ENCODE measurements at regions not wholly inside any gene's neighbourhood (a gene's known extent, or its start where the extent isn't known, plus 50 kb on each side); places are given as distances from the start of the nearest gene placed in this dataset.

- no peaks in the 10 kb centered on the region for H3K9me3 ChIP-seq (ENCODE audit: insufficient read depth, low read depth, low read length)
- H3K4me2 ChIP-seq (ENCODE audit: low read depth, low read length, poor library complexity, severe bottlenecking) = no peak overlapping the region
- no peak for TF ChIP-seq CTCF (conservative IDR thresholded peaks at IDR 0.05; ENCODE audit: low read length)
- no peak for TF ChIP-seq EZH2phosphoT487 (IDR thresholded peaks at IDR 0.05; ENCODE audit: borderline replicate concordance)
- no peaks in the 10 kb centered on the region for H3K27me3 ChIP-seq (ENCODE audit: insufficient read depth, low read length, poor library complexity, severe bottlenecking)
- H3K4me3 ChIP-seq (ENCODE audit: low read length, poor library complexity, severe bottlenecking) = no peak overlapping the region
- H3K9ac ChIP-seq (ENCODE audit: low read depth, low read length, poor library complexity, severe bottlenecking) = no peak overlapping the region
- no peaks in the 10 kb centered on the region for H4K20me1 ChIP-seq (ENCODE audit: insufficient read depth, low read length, poor library complexity, severe bottlenecking)
- H3K9me2 ChIP-seq (replicated peaks; ENCODE audit: low read depth, low read length) = no peaks in the 10 kb centered on the region
- no peaks in the 10 kb centered on the region for H3K79me2 ChIP-seq (ENCODE audit: insufficient read depth, low read length)
- H2AFZ ChIP-seq (ENCODE audit: low read length) = no peak overlapping the region
- H3K36me3 ChIP-seq (ENCODE audit: insufficient read depth, low read length) = no peaks in the 10 kb centered on the region
- H3K4me1 ChIP-seq (ENCODE audit: insufficient read depth, low read length, poor library complexity, severe bottlenecking) = no peaks in the 10 kb centered on the region
- H3F3A ChIP-seq (ENCODE audit: low read depth) = no peaks in the 10 kb centered on the region
Observed at GRCh38 chr14:65153101-65153500, 50.8 kb upstream of the MAX start.

- TF ChIP-seq EZH2phosphoT487 (IDR thresholded peaks at IDR 0.05; ENCODE audit: borderline replicate concordance) (no peak), CTCF (conservative IDR thresholded peaks at IDR 0.05; ENCODE audit: low read length) (no peak)
- H3K9me3 ChIP-seq (ENCODE audit: insufficient read depth, low read depth, low read length) = no peaks in the 10 kb centered on the region
- no peak overlapping the region for H3K9ac ChIP-seq (ENCODE audit: low read depth, low read length, poor library complexity, severe bottlenecking)
- H4K20me1 ChIP-seq (ENCODE audit: insufficient read depth, low read length, poor library complexity, severe bottlenecking) = no peaks in the 10 kb centered on the region
- no peaks in the 10 kb centered on the region for H3K9me2 ChIP-seq (replicated peaks; ENCODE audit: low read depth, low read length)
- no peaks in the 10 kb centered on the region for H3K27me3 ChIP-seq (ENCODE audit: insufficient read depth, low read length, poor library complexity, severe bottlenecking)
- H2AFZ ChIP-seq (ENCODE audit: low read length) = no peak overlapping the region
- no peak overlapping the region for H3K4me3 ChIP-seq (ENCODE audit: low read length, poor library complexity, severe bottlenecking)
- no peaks in the 10 kb centered on the region for H3K36me3 ChIP-seq (ENCODE audit: insufficient read depth, low read length)
- H3F3A ChIP-seq (ENCODE audit: low read depth) = no peaks in the 10 kb centered on the region
- H3K4me1 ChIP-seq (ENCODE audit: insufficient read depth, low read length, poor library complexity, severe bottlenecking) = no peaks in the 10 kb centered on the region
- H3K79me2 ChIP-seq (ENCODE audit: insufficient read depth, low read length) = no peaks in the 10 kb centered on the region
- no peak overlapping the region for H3K4me2 ChIP-seq (ENCODE audit: low read depth, low read length, poor library complexity, severe bottlenecking)
Observed at GRCh38 chr14:65156568-65157366, 54.5 kb upstream of the MAX start.

GRCh38 chr14:65159281-65160062 is 57.2 kb upstream of the MAX start:
- Histone ChIP-seq H3K9ac (ENCODE audit: low read depth, low read length, poor library complexity, severe bottlenecking) (no peak overlapping the region), H3K4me3 (ENCODE audit: low read length, poor library complexity, severe bottlenecking) (no peak overlapping the region), H3K79me2 (ENCODE audit: insufficient read depth, low read length) (no peaks in the 10 kb centered on the region), H3K9me3 (ENCODE audit: insufficient read depth, low read depth, low read length) (no peaks in the 10 kb centered on the region), H4K20me1 (ENCODE audit: insufficient read depth, low read length, poor library complexity, severe bottlenecking) (no peaks in the 10 kb centered on the region), H3F3A (ENCODE audit: low read depth) (no peaks in the 10 kb centered on the region), H3K4me1 (ENCODE audit: insufficient read depth, low read length, poor library complexity, severe bottlenecking) (no peaks in the 10 kb centered on the region), H3K4me2 (ENCODE audit: low read depth, low read length, poor library complexity, severe bottlenecking) (no peak overlapping the region), H2AFZ (ENCODE audit: low read length) (no peak overlapping the region), H3K36me3 (ENCODE audit: insufficient read depth, low read length) (no peaks in the 10 kb centered on the region), H3K27me3 (ENCODE audit: insufficient read depth, low read length, poor library complexity, severe bottlenecking) (no peaks in the 10 kb centered on the region), H3K9me2 (replicated peaks; ENCODE audit: low read depth, low read length) (no peaks in the 10 kb centered on the region)
- no peak for TF ChIP-seq EZH2phosphoT487 (IDR thresholded peaks at IDR 0.05; ENCODE audit: borderline replicate concordance)
- TF ChIP-seq CTCF (conservative IDR thresholded peaks at IDR 0.05; ENCODE audit: low read length) = no peak
